NB4 (cell line): ENCODE measurements at regions not wholly inside any gene's neighbourhood (a gene's known extent, or its start where the extent isn't known, plus 50 kb on each side); places are given as distances from the start of the nearest gene placed in this dataset.

Source experiments
- MYC ChIP-seq: IDR thresholded peaks from 2 replicates; pipeline ENCODE4 v1.6.1; 2011; ENCODE audit warnings: low read depth, low read length
- POLR2A ChIP-seq: IDR thresholded peaks from 2 replicates; pipeline ENCODE4 v1.6.1; 2011; ENCODE audit warnings: mild to moderate bottlenecking; ENCODE audit not compliant: insufficient read length; ENCODE audit errors: extremely low read depth
- TF ChIP-seq, protein P1 (sequence below): IDR thresholded peaks from one replicate; pipeline ENCODE4 v1.5.1; 2012; ENCODE audit warnings: low read depth, low read length

- TF ChIP-seq, protein P1, sequence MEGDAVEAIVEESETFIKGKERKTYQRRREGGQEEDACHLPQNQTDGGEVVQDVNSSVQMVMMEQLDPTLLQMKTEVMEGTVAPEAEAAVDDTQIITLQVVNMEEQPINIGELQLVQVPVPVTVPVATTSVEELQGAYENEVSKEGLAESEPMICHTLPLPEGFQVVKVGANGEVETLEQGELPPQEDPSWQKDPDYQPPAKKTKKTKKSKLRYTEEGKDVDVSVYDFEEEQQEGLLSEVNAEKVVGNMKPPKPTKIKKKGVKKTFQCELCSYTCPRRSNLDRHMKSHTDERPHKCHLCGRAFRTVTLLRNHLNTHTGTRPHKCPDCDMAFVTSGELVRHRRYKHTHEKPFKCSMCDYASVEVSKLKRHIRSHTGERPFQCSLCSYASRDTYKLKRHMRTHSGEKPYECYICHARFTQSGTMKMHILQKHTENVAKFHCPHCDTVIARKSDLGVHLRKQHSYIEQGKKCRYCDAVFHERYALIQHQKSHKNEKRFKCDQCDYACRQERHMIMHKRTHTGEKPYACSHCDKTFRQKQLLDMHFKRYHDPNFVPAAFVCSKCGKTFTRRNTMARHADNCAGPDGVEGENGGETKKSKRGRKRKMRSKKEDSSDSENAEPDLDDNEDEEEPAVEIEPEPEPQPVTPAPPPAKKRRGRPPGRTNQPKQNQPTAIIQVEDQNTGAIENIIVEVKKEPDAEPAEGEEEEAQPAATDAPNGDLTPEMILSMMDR, result no peak
- TF ChIP-seq POLR2A, result no peak
- no peak for TF ChIP-seq MYC
Observed at GRCh38 chr5:132138260-132138659, 64.7 kb downstream of the CSF2 start.
